ENCODE measurements at regions not wholly inside any gene's neighbourhood (a gene's known extent, or its start where the extent isn't known, plus 50 kb on each side); places are given as distances from the start of the nearest gene placed in this dataset.

DNA sequence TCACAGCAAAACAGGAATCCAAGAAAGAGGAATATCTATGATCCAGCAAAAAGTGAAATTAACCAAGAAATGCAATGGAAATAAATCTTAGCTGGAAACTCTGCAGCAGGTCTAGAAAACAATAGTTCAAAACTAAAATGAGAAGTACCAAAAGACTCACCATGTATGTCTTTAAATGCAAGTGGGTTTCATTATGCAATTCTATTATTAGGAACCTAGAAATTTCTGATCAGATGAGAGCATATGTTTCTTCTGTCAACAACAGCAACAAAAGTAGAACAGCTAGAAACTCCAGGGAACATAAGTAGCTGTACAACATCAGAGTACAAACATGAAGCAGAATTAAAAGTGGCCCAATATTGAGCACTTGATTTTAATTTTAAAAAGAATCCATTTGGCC, 304.0 kb downstream of the ARHGAP12 start:
- H4K20me1 ChIP-seq (replicated peaks; ENCODE audit: control insufficient read depth, insufficient read depth, low read length) = no peaks in the 10 kb centered on the region
- CTCF ChIA-PET (ENCODE audit: low intra/inter-chr PET ratio) = no interaction called here
- H3K9me1 ChIP-seq (ENCODE audit: control insufficient read depth, insufficient read depth, low read length) = no peaks in the 10 kb centered on the region
- H3K27me3 ChIP-seq (ENCODE audit: control insufficient read depth in 2 of 2, insufficient read depth in 2 of 2, low read length in 2 of 2) = no peaks in the 10 kb centered on the region
- no peak overlapping the region for H3K4me3 ChIP-seq
- DNase-seq (ENCODE audit: extremely low read depth in 1 of 4, low spot score in 3 of 4) (no peak), FAIRE-seq (no peak), ATAC-seq (no peak)
- no peak overlapping the region for H3K27ac ChIP-seq (ENCODE audit: extremely low read depth, low read depth, low read length)
- in situ Hi-C loops (cut with MboI) (no loop called here), intact Hi-C loops (cut with micrococcal nuclease) (no loop called here)
- POLR2A ChIA-PET = no interaction called here
- no peaks in the 10 kb centered on the region for H3K4me1 ChIP-seq (replicated peaks in 1 of 2; ENCODE audit: control insufficient read depth in 2 of 2, insufficient read depth in 2 of 2, low read length in 2 of 2)
- no TSS peak for BruUV-seq (replicated peaks)
- TF ChIP-seq HDAC2 (IDR thresholded peaks at IDR 0.05) = no peak
- no peak for TF ChIP-seq CBFB (CRISPR knock-in tag; IDR thresholded peaks at IDR 0.05)
- TF ChIP-seq BCOR (IDR thresholded peaks at IDR 0.05) = no peak
- no peak for TF ChIP-seq ZNF316 (IDR thresholded peaks at IDR 0.05)
- no peak for TF ChIP-seq ZBTB17 (CRISPR knock-in tag; IDR thresholded peaks at IDR 0.05)
- TF ChIP-seq U2AF1 (optimal IDR thresholded peaks at IDR 0.05; ENCODE audit: low read depth, low read length) = no peak
- no peak for TF ChIP-seq ZNF445 (CRISPR knock-in tag; IDR thresholded peaks at IDR 0.05; ENCODE audit: low read depth)
- no peak for TF ChIP-seq SMARCC2 (IDR thresholded peaks at IDR 0.05; ENCODE audit: low read depth)
- no peak for TF ChIP-seq ZNF436 (CRISPR knock-in tag; IDR thresholded peaks at IDR 0.05)
- no peak for TF ChIP-seq EP300 (IDR thresholded peaks at IDR 0.05; ENCODE audit: low read length)
- TF ChIP-seq TBP (optimal IDR thresholded peaks at IDR 0.05; ENCODE audit: low read depth, low read length) = no peak
- TF ChIP-seq ZNF121 (CRISPR knock-in tag; conservative IDR thresholded peaks at IDR 0.05) = no peak
- no peaks in the 10 kb centered on the region for H3K36me3 ChIP-seq (ENCODE audit: control insufficient read depth, insufficient read depth, low read length)
- H3K9ac ChIP-seq (ENCODE audit: insufficient read depth in 1 of 2, low read depth in 2 of 2, low read length in 2 of 2) = no peak overlapping the region
- no peak overlapping the region for H3K4me2 ChIP-seq (ENCODE audit: insufficient read depth, low read length)
- H3K79me2 ChIP-seq (ENCODE audit: control insufficient read depth, insufficient read depth, low read length) = no peaks in the 10 kb centered on the region
- H3K9me3 ChIP-seq (replicated peaks; ENCODE audit: control insufficient read depth, insufficient read depth, low read depth, low read length) = no peaks in the 10 kb centered on the region
- H2AFZ ChIP-seq (ENCODE audit: low read depth, low read length) = no peak overlapping the region
